AG09309 (cell line): ENCODE measurements at regions not wholly inside any gene's neighbourhood (a gene's known extent, or its start where the extent isn't known, plus 50 kb on each side); places are given as distances from the start of the nearest gene placed in this dataset.

ENCODE experiments used
- DNase-seq: peaks from one replicate; pipeline ENCODE4 v3.0.0-alpha.2; 2010; ENCODE audit warnings: low read depth
- H3K4me3 ChIP-seq: 2 replicates; pipeline ENCODE4 v1.5.1; 2011; ENCODE audit warnings: mild to moderate bottlenecking, low read depth, low read length, moderate library complexity; ENCODE audit not compliant: control insufficient read depth
- CTCF ChIP-seq: IDR thresholded peaks from 2 replicates; pipeline ENCODE4 v1.5.1; 2011; ENCODE audit warnings: mild to moderate bottlenecking, low read depth, low read length, inconsistent platforms; ENCODE audit not compliant: insufficient read depth, control insufficient read depth; ENCODE audit errors: missing control alignments

- no peak for TF ChIP-seq CTCF
- H3K4me3 ChIP-seq: no peak overlapping the region
- DNase-seq: no peak
Observed at GRCh38 chr3:28791713-28792255, 443.2 kb upstream of the AZI2 start.

GRCh38 chr3:28792604-28793003, 444.0 kb upstream of the AZI2 start:
- TF ChIP-seq CTCF: no peak
- DNase-seq: no peak
- H3K4me3 ChIP-seq: no peak overlapping the region

- H3K4me3 ChIP-seq: no peak overlapping the region
- TF ChIP-seq CTCF: peak; percentile 17
- DNase-seq: no peak
Observed at GRCh38 chr3:28799084-28799483, 450.5 kb upstream of the AZI2 start.

GRCh38 chr3:28800203-28800602, 451.6 kb upstream of the AZI2 start:
- no peak overlapping the region for H3K4me3 ChIP-seq
- DNase-seq: no peak
- no peak for TF ChIP-seq CTCF

GRCh38 chr3:28808068-28808467, 459.4 kb upstream of the AZI2 start:
- no peak for DNase-seq
- no peak overlapping the region for H3K4me3 ChIP-seq
- TF ChIP-seq CTCF: no peak

- no peak for TF ChIP-seq CTCF
- H3K4me3 ChIP-seq: no peak overlapping the region
- no peak for DNase-seq
Observed at GRCh38 chr3:28816017-28816416, 464.9 kb upstream of the RBMS3 start.

GRCh38 chr3:28824316-28824715, 456.6 kb upstream of the RBMS3 start:
- no peak for TF ChIP-seq CTCF
- DNase-seq: no peak
- H3K4me3 ChIP-seq: no peak overlapping the region
